Lung (tissue), 11 donors: ENCODE measurements at regions not wholly inside any gene's neighbourhood (a gene's known extent, or its start where the extent isn't known, plus 50 kb on each side); places are given as distances from the start of the nearest gene placed in this dataset.

ENCODE experiments used
- ATAC-seq: fragments of 200-7000 bp; cut with Tn5 transposase; one replicate; pipeline ENCODE4 v1.9.1; 2020; ENCODE audit warnings: moderate number of reproducible peaks; ENCODE audit not compliant: insufficient read depth, low FRiP score
- DNase-seq, 3 donors: peaks; one replicate each; pipeline ENCODE4 v3.0.0-alpha.2; 2013 to 2017
- H3K27ac ChIP-seq, 2 donors: one replicate each; pipeline ENCODE4 v1.5.1; 2013; ENCODE audit warnings: mild to moderate bottlenecking in 2 of 2, moderate library complexity in 2 of 2, control low read depth in 1 of 2, inconsistent platforms in 1 of 2, low read depth in 1 of 2, low read length in 1 of 2
- H3K27me3 ChIP-seq, 3 donors: one replicate each; pipeline ENCODE4 v1.5.1; 2013; ENCODE audit warnings: low read length in 2 of 3; ENCODE audit not compliant: control insufficient read depth in 3 of 3, insufficient read depth in 3 of 3
- H3K36me3 ChIP-seq, 4 donors: one replicate each; pipeline ENCODE4 v1.5.1; 2013; ENCODE audit warnings: low read length in 4 of 4, mild to moderate bottlenecking in 1 of 4, moderate library complexity in 1 of 4; ENCODE audit not compliant: control insufficient read depth in 4 of 4, insufficient read depth in 4 of 4
- H3K4me1 ChIP-seq, 5 donors: one replicate each; pipeline ENCODE4 v1.5.1; 2013; ENCODE audit warnings: low read length in 5 of 5, mild to moderate bottlenecking in 2 of 5, moderate library complexity in 1 of 5; ENCODE audit not compliant: control insufficient read depth in 5 of 5, insufficient read depth in 5 of 5
- H3K4me3 ChIP-seq: one replicate; pipeline ENCODE4 v1.5.1; 2013; ENCODE audit warnings: mild to moderate bottlenecking, control low read depth, moderate library complexity
- H3K9ac ChIP-seq, 2 donors: one replicate each; pipeline ENCODE4 v1.5.1; 2013; ENCODE audit warnings: low read length in 2 of 2, control low read depth in 1 of 2; ENCODE audit not compliant: insufficient read depth in 1 of 2
- H3K9me3 ChIP-seq, 4 donors: one replicate each; pipeline ENCODE4 v1.5.1; 2013; ENCODE audit warnings: low read length in 3 of 4, mild to moderate bottlenecking in 1 of 4, moderate library complexity in 1 of 4; ENCODE audit not compliant: control insufficient read depth in 4 of 4, insufficient read depth in 3 of 4
- WGBS, 2 donors: extraction: QIAGEN DNeasy Blood & Tissue Kit; methylation state at CpG; one replicate each; pipeline ENCODE4 v1.1.7; 2013; 5-methylcytosine and 5-hydroxymethylcytosine counted together
- TF ChIP-seq, protein P1 (sequence below): IDR thresholded peaks from 2 replicates; pipeline ENCODE4 v1.5.1; 2012; ENCODE audit warnings: mild to moderate bottlenecking; ENCODE audit errors: control extremely low read depth, extremely low read depth
- donor health status: control.
- donor health status: control.
- donor health status: Bipolar disorder and iron deficiency.
- donor health status: healthy.
- donor health status: DM: yes; HTN: yes; CAD: no.

DNA sequence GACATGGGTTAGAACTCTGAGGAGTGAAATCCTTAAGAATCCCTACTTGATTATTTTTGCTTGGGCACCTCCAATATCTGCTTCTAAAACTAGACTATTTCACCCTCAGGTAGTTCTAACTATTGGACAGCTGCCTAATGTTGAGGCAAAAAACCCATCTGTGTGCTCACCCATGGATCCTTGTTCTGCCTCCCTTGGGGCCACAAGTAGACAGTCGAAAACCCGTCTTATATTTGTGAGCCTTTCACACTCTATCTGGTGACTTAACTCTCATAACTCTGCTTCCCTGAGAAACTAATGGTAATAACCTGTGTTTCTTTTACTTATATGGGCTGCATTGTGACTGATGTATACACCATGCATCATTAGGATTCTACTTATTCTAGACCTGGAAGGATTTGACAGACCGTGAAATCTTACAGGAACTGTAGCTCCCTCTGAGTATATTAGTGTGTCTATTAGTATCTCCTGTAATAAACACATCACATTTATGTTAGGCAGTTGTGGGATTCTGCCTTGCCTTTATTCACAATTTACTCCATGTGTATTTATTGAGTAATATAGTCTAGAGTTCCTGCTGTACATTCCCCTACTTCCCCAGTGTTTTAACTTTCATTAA lies 94.6 kb upstream of the SGCD start:
- DNase-seq (no peak), ATAC-seq (no peak)
- 90% methylated on average over 3 of the region's 3 CpGs for WGBS, 2 donors
- Histone ChIP-seq H3K9ac (no peak overlapping the region), H3K27me3 (no peaks in the 10 kb centered on the region), H3K27ac (no peak overlapping the region), H3K36me3 (no peaks in the 10 kb centered on the region), H3K4me3 (no peak overlapping the region), H3K9me3 (peaks cover 0 to 2% (median 0%) of the 10 kb centered on the region in 4 donors), H3K4me1 (no peaks in the 10 kb centered on the region)
- TF ChIP-seq, protein P1, sequence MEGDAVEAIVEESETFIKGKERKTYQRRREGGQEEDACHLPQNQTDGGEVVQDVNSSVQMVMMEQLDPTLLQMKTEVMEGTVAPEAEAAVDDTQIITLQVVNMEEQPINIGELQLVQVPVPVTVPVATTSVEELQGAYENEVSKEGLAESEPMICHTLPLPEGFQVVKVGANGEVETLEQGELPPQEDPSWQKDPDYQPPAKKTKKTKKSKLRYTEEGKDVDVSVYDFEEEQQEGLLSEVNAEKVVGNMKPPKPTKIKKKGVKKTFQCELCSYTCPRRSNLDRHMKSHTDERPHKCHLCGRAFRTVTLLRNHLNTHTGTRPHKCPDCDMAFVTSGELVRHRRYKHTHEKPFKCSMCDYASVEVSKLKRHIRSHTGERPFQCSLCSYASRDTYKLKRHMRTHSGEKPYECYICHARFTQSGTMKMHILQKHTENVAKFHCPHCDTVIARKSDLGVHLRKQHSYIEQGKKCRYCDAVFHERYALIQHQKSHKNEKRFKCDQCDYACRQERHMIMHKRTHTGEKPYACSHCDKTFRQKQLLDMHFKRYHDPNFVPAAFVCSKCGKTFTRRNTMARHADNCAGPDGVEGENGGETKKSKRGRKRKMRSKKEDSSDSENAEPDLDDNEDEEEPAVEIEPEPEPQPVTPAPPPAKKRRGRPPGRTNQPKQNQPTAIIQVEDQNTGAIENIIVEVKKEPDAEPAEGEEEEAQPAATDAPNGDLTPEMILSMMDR, result no peak

DNA sequence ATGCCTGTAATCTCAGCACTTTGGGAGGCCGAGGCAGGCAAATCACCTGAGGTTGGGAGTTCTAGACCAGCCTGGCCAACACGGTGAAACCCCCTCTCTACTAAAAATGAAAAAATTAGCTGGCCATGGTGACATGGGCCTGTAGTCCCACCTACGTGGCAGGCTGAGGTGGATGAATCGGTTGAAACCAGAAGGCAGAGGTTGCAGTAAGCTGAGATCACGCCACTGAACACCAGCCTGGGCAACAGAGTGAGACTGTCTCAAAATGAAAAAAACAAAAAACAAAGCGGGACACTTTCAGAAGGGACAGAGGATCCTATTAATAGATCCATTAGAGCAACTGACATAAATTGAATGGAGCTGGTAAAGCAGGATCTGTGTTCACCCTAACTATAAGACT lies 89.6 kb upstream of the SGCD start:
- Histone ChIP-seq H3K9ac (no peak overlapping the region), H3K27ac (no peak overlapping the region), H3K27me3 (no peaks in the 10 kb centered on the region), H3K4me3 (no peak overlapping the region), H3K9me3 (no peaks in the 10 kb centered on the region), H3K36me3 (no peaks in the 10 kb centered on the region), H3K4me1 (peaks cover 0 to 3% (median 0%) of the 10 kb centered on the region in 5 donors)
- TF ChIP-seq, protein P1, result no peak
- ATAC-seq (no peak), DNase-seq (no peak)
- WGBS, 2 donors, result 90 to 91% methylated on average over 6 of the region's 6 CpGs

DNA sequence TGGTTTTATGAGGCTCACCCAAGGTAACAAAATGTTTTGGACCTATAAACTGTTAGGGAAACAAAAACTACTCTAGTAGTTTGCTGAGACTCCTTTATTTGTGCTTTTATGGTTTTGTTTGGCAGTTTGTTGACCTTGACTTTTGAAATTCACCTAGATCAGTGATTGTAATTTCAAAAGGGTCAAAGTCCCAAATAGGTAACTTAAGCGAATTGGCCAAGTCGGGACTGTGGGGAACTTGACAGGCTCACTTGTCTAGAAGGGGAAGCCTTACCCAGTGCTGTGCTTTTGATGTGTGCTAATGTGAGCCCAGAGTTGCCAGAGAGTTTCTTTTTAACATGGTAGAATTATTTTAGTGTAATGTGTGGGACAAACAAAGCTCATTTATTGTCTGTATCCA lies 87.2 kb upstream of the SGCD start:
- Histone ChIP-seq H3K27ac (no peak overlapping the region), H3K4me3 (no peak overlapping the region), H3K4me1 (peaks cover 0 to 3% (median 0%) of the 10 kb centered on the region in 5 donors), H3K36me3 (no peaks in the 10 kb centered on the region), H3K27me3 (no peaks in the 10 kb centered on the region), H3K9ac (no peak overlapping the region), H3K9me3 (peaks cover 0 to 2% (median 0%) of the 10 kb centered on the region in 4 donors)
- 77 to 79% methylated on average over 2 of the region's 2 CpGs for WGBS, 2 donors
- DNase-seq (no peak), ATAC-seq (no peak)
- TF ChIP-seq, protein P1, result no peak

DNA sequence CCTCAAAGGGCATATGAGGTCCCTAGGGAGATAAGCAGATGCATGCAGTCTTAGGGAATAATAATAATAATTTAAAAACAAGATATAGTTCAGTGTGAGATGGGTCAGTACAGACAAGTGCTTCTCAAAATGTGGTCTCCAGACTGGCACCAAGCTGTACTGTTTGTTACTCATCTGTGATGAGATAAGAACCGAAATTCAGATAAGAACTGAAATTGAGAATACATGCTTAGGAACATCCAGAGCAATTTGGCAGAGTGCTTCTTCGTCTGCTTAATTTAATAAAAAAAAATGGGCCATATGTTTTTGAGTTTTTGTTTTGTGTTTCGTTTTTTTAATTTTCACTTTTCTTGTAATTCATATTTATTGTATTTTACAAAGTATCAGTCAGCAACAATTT lies 86.5 kb upstream of the SGCD start:
- 55 to 72% methylated on average over 3 of the region's 3 CpGs for WGBS, 2 donors
- TF ChIP-seq, protein P1, result no peak

More for the DNA sequence above, 86.5 kb upstream of the SGCD start:
- Histone ChIP-seq H3K9ac (no peak overlapping the region), H3K4me1 (peaks cover 0 to 3% (median 0%) of the 10 kb centered on the region in 5 donors), H3K27me3 (no peaks in the 10 kb centered on the region), H3K9me3 (peaks cover 0 to 2% (median 0%) of the 10 kb centered on the region in 4 donors), H3K4me3 (no peak overlapping the region), H3K27ac (no peak overlapping the region), H3K36me3 (no peaks in the 10 kb centered on the region)
- DNase-seq (no peak), ATAC-seq (no peak)
